AG04449 (cell line): ENCODE measurements at regions not wholly inside any gene's neighbourhood (a gene's known extent, or its start where the extent isn't known, plus 50 kb on each side); places are given as distances from the start of the nearest gene placed in this dataset.

Experiments
- CTCF ChIA-PET: fragments of 350-600 bp; formaldehyde crosslinking; extraction: SDS; loops from one replicate; lab custom pipeline; 2021; ENCODE audit warnings: antibody characterized with exemption; lab: Yijun Ruan, JAX
- POLR2A ChIA-PET: fragments of 400-600, 350-600 bp; formaldehyde crosslinking; extraction: SDS; loops from one replicate; lab custom pipeline; 2020; ENCODE audit warnings: antibody characterized with exemption, inconsistent platforms; lab: Yijun Ruan, JAX
- DNase-seq: peaks from one replicate; pipeline ENCODE4 v3.0.0-alpha.2; 2010; ENCODE audit warnings: low read depth, low spot score
- H3K4me3 ChIP-seq: 2 replicates; pipeline ENCODE4 v1.5.1; 2011; ENCODE audit warnings: low read depth, mild to moderate bottlenecking, control low read depth, low read length
- TF ChIP-seq, protein P1 (sequence below): IDR thresholded peaks from one replicate; pipeline ENCODE4 v1.5.1; 2011; ENCODE audit warnings: mild to moderate bottlenecking, moderate library complexity, low read length, control low read depth, inconsistent platforms; ENCODE audit not compliant: insufficient read depth; ENCODE audit errors: missing control alignments

DNA sequence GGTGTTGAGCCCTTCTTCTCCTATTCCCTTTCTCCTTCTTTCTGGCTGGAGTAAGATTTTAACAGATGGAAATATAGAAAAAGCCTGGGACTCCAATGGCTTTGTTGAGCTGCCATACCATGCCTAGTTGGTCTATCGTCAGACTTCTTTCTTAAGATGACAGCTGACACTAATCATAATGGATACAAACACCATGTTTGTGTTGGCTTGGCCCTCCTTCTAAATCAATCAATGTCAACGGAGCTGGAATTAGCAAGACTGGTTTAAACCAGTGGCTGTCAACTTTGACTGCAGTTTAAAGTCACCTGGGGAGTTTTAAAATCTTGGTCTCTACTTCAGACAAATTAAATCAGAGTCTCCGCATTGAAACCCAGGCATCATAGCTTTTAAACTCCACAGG, 264.5 kb upstream of the PRR16 start:
- TF ChIP-seq, protein P1, sequence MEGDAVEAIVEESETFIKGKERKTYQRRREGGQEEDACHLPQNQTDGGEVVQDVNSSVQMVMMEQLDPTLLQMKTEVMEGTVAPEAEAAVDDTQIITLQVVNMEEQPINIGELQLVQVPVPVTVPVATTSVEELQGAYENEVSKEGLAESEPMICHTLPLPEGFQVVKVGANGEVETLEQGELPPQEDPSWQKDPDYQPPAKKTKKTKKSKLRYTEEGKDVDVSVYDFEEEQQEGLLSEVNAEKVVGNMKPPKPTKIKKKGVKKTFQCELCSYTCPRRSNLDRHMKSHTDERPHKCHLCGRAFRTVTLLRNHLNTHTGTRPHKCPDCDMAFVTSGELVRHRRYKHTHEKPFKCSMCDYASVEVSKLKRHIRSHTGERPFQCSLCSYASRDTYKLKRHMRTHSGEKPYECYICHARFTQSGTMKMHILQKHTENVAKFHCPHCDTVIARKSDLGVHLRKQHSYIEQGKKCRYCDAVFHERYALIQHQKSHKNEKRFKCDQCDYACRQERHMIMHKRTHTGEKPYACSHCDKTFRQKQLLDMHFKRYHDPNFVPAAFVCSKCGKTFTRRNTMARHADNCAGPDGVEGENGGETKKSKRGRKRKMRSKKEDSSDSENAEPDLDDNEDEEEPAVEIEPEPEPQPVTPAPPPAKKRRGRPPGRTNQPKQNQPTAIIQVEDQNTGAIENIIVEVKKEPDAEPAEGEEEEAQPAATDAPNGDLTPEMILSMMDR = no peak
- ChIA-PET CTCF (interaction anchor here (1.2 kb wide), 1 partner anchor 8 kb away, joined by 6 read pairs; no protein-coding TSS in a partner anchor), POLR2A (no interaction called here)
- no peak for DNase-seq
- no peak overlapping the region for H3K4me3 ChIP-seq

DNA sequence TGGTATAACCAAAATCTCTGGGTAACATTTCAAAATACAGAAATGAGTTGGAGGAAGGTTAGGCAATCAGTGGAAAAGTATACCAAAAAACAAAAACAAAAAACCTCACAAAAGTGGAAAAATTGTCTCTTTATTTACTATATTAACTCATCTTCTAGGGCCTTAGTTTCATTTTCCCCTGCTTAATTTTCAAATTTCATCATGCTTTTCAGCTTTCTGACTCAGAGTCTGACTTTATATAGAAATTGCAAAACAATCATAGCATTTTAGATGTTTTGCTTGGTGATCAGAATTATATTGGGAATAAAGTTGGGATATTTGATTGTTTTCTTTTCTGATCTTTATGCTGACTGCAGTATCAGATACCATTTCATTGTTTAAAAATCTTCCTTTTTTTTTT, 257.0 kb upstream of the PRR16 start:
- ChIA-PET CTCF (interaction anchor here (1.4 kb wide), 1 partner anchor 11 kb away, joined by 3 read pairs; no protein-coding TSS in a partner anchor), POLR2A (interaction anchor here (0.7 kb wide), 1 partner anchor 71 kb away, joined by 3 read pairs; no protein-coding TSS in a partner anchor)
- no peak for DNase-seq
- TF ChIP-seq, protein P1 = no peak
- H3K4me3 ChIP-seq = no peak overlapping the region

DNA sequence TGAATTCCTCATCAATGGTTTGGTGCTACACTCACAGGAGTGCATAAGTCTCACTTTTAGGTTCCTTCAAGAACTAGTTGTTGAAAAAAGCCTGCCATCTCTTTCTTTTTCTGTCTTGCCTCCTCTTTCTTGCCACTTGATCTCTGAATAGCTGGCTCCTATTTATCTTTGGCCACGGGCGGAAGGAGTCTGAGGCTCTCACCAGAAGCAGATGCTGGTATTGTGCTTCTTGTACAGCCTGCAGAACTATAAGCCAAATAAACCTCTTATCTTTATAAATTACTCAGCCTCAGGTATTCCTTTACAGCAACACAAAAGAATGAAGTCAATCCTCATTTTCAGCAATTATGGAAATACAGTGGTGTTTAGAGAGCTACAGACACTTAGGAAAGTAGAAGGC, 247.1 kb upstream of the PRR16 start:
- CTCF ChIA-PET = no interaction called here
- TF ChIP-seq, protein P1 = no peak
- POLR2A ChIA-PET = no interaction called here
- no peak for DNase-seq
- no peak overlapping the region for H3K4me3 ChIP-seq

DNA sequence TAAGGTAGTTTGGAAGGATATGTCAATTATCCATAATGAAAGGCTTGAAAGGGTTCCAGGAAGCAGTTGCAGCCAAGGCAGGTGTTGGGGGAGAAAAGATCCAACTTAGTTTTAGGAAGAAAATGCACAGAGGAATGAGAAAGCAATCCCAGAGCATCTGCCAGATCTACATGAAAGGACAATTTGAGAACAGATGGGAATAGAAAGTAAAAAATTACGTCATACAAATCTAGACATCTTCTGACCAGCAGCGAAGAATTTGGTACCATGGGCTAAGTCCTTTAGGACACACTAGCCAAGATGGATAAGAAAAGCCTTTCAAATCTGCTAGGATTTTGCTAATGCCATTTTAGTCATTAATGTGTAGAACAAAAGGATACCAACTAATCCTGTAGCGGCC, 244.1 kb upstream of the PRR16 start:
- no peak for DNase-seq
- H3K4me3 ChIP-seq = no peak overlapping the region
- ChIA-PET CTCF (no interaction called here), POLR2A (no interaction called here)
- TF ChIP-seq, protein P1 = no peak

DNA sequence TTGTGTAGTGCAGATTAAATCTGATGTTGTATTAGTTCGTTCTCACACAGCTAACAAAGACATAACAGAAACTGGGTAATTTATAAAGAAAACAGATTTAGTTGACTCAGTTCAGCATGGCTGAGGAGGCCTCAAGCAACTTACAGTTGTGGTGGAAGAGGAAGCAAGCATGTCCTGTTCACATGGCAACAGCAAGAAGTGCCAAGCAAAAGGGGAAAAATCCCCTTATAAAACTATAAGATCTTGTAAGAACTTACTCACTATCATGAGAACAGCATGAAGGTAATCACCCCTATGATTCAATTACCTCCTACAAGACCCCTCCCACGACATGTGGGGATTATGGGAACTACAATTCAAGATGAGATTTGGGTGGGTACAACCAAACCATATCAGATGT, 238.6 kb upstream of the PRR16 start:
- CTCF ChIA-PET = no interaction called here
- no peak for DNase-seq
- POLR2A ChIA-PET = no interaction called here
- TF ChIP-seq, protein P1 = no peak
- H3K4me3 ChIP-seq = no peak overlapping the region

DNA sequence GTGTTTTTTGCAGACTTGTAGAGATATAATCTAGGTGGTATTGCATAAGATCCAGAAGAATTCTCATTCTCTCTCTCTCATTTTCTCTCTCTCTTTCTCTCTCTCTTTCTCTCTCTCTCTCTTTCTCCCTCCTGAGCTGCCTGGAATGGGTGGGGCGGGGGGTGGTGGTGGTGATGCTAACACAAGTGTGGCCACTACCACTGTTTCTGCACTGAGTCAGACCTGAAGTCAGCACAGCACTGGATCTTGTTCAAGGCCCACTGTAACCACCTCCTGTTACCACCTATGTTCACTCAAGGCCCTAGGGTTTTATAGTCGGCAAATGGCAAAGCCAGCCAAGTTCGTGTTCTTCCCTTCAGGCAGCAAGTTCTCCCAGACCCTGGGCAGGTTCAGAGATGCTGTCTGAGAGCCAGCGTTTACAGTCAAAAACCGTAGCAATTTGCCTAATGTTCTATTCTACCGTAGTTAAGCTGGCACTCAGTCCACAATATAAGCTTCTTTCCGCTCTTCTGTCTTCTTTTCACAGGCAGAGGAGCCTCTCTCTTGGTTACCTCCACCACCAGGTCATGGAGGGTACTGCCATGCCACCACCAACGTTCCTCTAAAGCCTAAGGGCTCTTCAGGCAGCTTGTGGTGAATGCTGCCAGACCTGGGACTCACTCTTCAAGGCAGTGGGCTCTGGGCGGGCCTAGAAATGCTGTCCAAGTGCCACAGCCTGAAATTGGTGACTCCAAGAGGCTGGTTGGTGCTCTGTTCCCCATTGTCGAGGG, 235.7 kb upstream of the PRR16 start:
- no peak overlapping the region for H3K4me3 ChIP-seq
- ChIA-PET CTCF (interaction anchor here (0.8 kb wide), 1 partner anchor 11 kb away, joined by 3 read pairs; no protein-coding TSS in a partner anchor), POLR2A (no interaction called here)
- TF ChIP-seq, protein P1 = no peak
- DNase-seq = no peak
